ENCODE measurements at regions not wholly inside any gene's neighbourhood (a gene's known extent, or its start where the extent isn't known, plus 50 kb on each side); places are given as distances from the start of the nearest gene placed in this dataset.

GRCh38 chr3:16124636-16125035, 49.8 kb upstream of the GALNT15 start:
- DNase-seq (ENCODE audit: low read depth) = no peak
- TF ChIP-seq CTCF (conservative IDR thresholded peaks at IDR 0.05; ENCODE audit: low read depth, low read length) = no peak
- H3K4me3 ChIP-seq (ENCODE audit: low read depth, low read length) = no peak overlapping the region
